OCI-LY1 (cell line): ENCODE measurements at regions not wholly inside any gene's neighbourhood (a gene's known extent, or its start where the extent isn't known, plus 50 kb on each side); places are given as distances from the start of the nearest gene placed in this dataset.

Experiments
- H2AFZ ChIP-seq: fragments of 200-600 bp; sonication (generic), shearing (Covaris generic); 2 replicates; pipeline ENCODE4 v1.6.0; 2014; ENCODE audit warnings: antibody characterized with exemption, mild to moderate bottlenecking, low read length
- H3F3A ChIP-seq: fragments of 200-600 bp; sonication (generic), shearing (Covaris generic); 2 replicates; pipeline ENCODE4 v1.6.0; 2014; ENCODE audit warnings: mild to moderate bottlenecking, antibody characterized with exemption, low read length, moderate library complexity; ENCODE audit not compliant: insufficient read depth
- H3K27ac ChIP-seq: fragments of 200-600 bp; sonication (generic); 2 replicates; pipeline ENCODE4 v1.5.1; 2014; ENCODE audit warnings: low read length, mixed run types, mild to moderate bottlenecking, low read depth; ENCODE audit not compliant: poor library complexity, severe bottlenecking
- H3K27me3 ChIP-seq: fragments of 200-600 bp; sonication (generic); 2 replicates; pipeline ENCODE4 v1.6.0; 2014; ENCODE audit warnings: antibody characterized with exemption, mild to moderate bottlenecking, low read length, moderate library complexity; ENCODE audit not compliant: insufficient read depth
- H3K36me3 ChIP-seq: fragments of 200-600 bp; sonication (generic); 2 replicates; pipeline ENCODE4 v1.6.1; 2014; ENCODE audit warnings: mild to moderate bottlenecking, antibody characterized with exemption, low read length, moderate library complexity, mixed read lengths; ENCODE audit not compliant: insufficient read depth
- H3K4me1 ChIP-seq: fragments of 200-600 bp; sonication (generic); 2 replicates; pipeline ENCODE4 v1.5.1; 2014; ENCODE audit warnings: mild to moderate bottlenecking, low read length, moderate library complexity; ENCODE audit not compliant: insufficient read depth, severe bottlenecking
- H3K4me2 ChIP-seq: fragments of 200-600 bp; sonication (generic), shearing (Covaris generic); 2 replicates; pipeline ENCODE4 v1.6.1; 2014; ENCODE audit warnings: low read length
- H3K4me3 ChIP-seq: fragments of 200-600 bp; sonication (generic); 2 replicates; pipeline ENCODE4 v1.5.1; 2014; ENCODE audit warnings: low read length, low read depth, mild to moderate bottlenecking, mixed read lengths; ENCODE audit not compliant: poor library complexity, severe bottlenecking
- H3K79me2 ChIP-seq: fragments of 200-600 bp; shearing (Covaris generic); 2 replicates; pipeline ENCODE4 v1.6.1; 2016; ENCODE audit warnings: mixed run types, low read length, mixed read lengths; ENCODE audit not compliant: insufficient read depth
- H3K9ac ChIP-seq: fragments of 200-600 bp; sonication (generic), shearing (Covaris generic); 2 replicates; pipeline ENCODE4 v1.6.1; 2014; ENCODE audit warnings: mild to moderate bottlenecking, low read length, mixed read lengths
- H3K9me2 ChIP-seq: fragments of 200-600 bp; sonication (generic), shearing (Covaris generic); 2 replicates; pipeline ENCODE4 v1.6.1; 2014; ENCODE audit warnings: low read depth, mild to moderate bottlenecking, low read length, mixed read lengths
- H3K9me3 ChIP-seq: fragments of 200-600 bp; shearing (Covaris generic); 2 replicates; pipeline ENCODE4 v1.6.1; 2014; ENCODE audit warnings: low read length, mixed read lengths
- H4K20me1 ChIP-seq: fragments of 200-600 bp; sonication (generic), shearing (Covaris generic); 2 replicates; pipeline ENCODE4 v1.6.0; 2016; ENCODE audit warnings: mild to moderate bottlenecking, low read length; ENCODE audit not compliant: insufficient read depth
- EZH2 ChIP-seq: fragments of 200-600 bp; sonication (generic), shearing (Covaris generic); IDR thresholded peaks from 2 replicates; pipeline ENCODE4 v1.8.0; 2017; ENCODE audit warnings: borderline replicate concordance, mixed run types, mild to moderate bottlenecking, antibody characterized with exemption, low read length, moderate library complexity, mixed read lengths
- TF ChIP-seq, protein P1 (sequence below): fragments of 200-600 bp; sonication (generic), shearing (Covaris generic); IDR thresholded peaks from 2 replicates; pipeline ENCODE4 v1.5.1; 2017; ENCODE audit warnings: mild to moderate bottlenecking, antibody characterized with exemption, low read length, moderate library complexity, mixed read lengths

DNA sequence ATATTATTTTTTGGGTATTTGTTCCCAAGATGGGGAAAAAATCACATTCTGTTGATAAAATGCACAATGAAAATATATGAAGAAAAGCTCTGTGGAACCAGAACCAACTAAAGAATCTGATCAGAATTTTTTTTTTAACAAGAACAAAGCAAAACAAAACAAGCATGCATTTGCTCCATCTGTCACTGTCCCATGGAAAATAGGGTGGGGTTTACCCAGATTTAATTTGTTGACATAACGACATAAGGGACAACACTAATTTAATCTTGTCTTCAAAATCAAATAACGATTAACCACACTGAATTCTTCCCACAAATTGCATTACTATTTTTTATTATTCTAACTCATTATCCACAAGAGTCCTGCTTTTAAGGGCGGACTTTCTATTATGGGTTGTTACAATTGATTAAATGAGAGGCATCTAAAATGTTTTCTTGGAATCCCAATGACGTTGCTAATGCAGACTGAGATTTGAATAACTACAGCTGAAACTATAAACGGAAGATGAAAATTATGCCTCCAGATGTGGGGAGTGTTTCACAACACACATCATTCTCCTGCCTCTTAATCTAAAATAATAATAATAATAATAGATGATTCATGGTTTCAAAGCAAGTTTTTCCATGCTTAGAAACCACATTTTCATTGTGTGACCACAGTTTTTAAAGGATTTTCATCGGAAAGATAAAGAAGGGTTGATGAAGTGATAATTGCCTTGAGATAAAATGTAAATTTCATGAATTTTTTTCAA lies 307.0 kb upstream of the CPEB2 start:
- no peaks in the 10 kb centered on the region for H3K79me2 ChIP-seq
- no peak overlapping the region for H3K27ac ChIP-seq
- no peak overlapping the region for H3K4me2 ChIP-seq
- no peaks in the 10 kb centered on the region for H3F3A ChIP-seq
- no peak overlapping the region for H3K9ac ChIP-seq
- H3K27me3 ChIP-seq, result no peaks in the 10 kb centered on the region
- H2AFZ ChIP-seq, result no peak overlapping the region
- H3K36me3 ChIP-seq, result no peaks in the 10 kb centered on the region
- no peaks in the 10 kb centered on the region for H3K4me1 ChIP-seq
- no peaks in the 10 kb centered on the region for H3K9me3 ChIP-seq
- no peak overlapping the region for H3K4me3 ChIP-seq
- TF ChIP-seq EZH2, result no peak
- TF ChIP-seq, protein P1, sequence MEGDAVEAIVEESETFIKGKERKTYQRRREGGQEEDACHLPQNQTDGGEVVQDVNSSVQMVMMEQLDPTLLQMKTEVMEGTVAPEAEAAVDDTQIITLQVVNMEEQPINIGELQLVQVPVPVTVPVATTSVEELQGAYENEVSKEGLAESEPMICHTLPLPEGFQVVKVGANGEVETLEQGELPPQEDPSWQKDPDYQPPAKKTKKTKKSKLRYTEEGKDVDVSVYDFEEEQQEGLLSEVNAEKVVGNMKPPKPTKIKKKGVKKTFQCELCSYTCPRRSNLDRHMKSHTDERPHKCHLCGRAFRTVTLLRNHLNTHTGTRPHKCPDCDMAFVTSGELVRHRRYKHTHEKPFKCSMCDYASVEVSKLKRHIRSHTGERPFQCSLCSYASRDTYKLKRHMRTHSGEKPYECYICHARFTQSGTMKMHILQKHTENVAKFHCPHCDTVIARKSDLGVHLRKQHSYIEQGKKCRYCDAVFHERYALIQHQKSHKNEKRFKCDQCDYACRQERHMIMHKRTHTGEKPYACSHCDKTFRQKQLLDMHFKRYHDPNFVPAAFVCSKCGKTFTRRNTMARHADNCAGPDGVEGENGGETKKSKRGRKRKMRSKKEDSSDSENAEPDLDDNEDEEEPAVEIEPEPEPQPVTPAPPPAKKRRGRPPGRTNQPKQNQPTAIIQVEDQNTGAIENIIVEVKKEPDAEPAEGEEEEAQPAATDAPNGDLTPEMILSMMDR, result no peak
- H4K20me1 ChIP-seq, result no peaks in the 10 kb centered on the region
- H3K9me2 ChIP-seq, result no peaks in the 10 kb centered on the region

DNA sequence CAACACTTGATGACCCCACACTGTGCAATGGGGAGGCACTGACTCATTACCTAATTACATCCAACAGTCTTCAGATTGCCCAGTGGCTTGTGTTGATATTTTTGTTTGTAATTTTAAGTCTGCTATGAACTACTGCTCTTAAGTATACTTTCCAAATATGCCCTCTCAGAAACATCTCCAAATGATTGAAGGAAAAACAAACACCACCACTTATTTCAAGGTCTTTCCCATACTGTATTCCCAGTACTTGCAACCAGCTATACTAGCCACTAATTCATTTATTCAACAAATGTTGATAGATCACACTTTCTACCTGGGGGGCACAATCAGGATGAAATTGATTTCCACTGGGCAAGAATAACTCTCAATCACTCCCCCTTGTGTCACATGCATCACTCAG lies 302.2 kb upstream of the CPEB2 start:
- no peak overlapping the region for H3K4me2 ChIP-seq

DNA sequence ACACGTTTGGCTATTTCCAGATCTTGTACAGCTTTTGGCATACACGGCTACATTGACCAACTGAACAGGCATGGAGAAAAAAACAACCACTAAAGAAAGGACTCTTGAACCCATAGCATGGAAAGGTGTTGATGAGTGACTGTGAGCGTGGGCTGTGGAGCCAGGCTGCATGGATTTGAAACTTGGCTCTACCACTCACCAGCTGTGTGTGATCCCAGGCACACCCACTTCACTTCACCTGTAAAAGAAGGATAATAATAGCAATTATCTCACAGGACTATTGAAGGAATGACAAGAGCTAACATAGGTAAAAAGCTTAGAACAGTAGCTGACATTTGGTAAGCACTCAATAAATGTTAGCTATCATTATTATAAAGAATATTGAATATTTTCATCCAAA lies 301.7 kb upstream of the CPEB2 start:
- H3K36me3 ChIP-seq, result no peaks in the 10 kb centered on the region

More for the DNA sequence above, 302.2 kb upstream of the CPEB2 start:
- H3K27ac ChIP-seq, result no peak overlapping the region
- no peak overlapping the region for H2AFZ ChIP-seq
- no peaks in the 10 kb centered on the region for H3K27me3 ChIP-seq
- H3K9me2 ChIP-seq, result no peaks in the 10 kb centered on the region
- H3F3A ChIP-seq, result no peaks in the 10 kb centered on the region
- TF ChIP-seq, protein P1, result no peak
- no peak for TF ChIP-seq EZH2
- no peaks in the 10 kb centered on the region for H3K36me3 ChIP-seq
- H3K79me2 ChIP-seq, result no peaks in the 10 kb centered on the region
- H3K4me1 ChIP-seq, result no peaks in the 10 kb centered on the region
- no peaks in the 10 kb centered on the region for H4K20me1 ChIP-seq
- no peaks in the 10 kb centered on the region for H3K9me3 ChIP-seq
- no peak overlapping the region for H3K9ac ChIP-seq
- no peak overlapping the region for H3K4me3 ChIP-seq

More for the DNA sequence above, 301.7 kb upstream of the CPEB2 start:
- Histone ChIP-seq H3K9me3 (no peaks in the 10 kb centered on the region), H3K4me3 (no peak overlapping the region), H3K9ac (no peak overlapping the region), H3K9me2 (no peaks in the 10 kb centered on the region), H3K4me2 (no peak overlapping the region), H3K27me3 (no peaks in the 10 kb centered on the region), H3F3A (no peaks in the 10 kb centered on the region), H3K79me2 (no peaks in the 10 kb centered on the region), H3K4me1 (no peaks in the 10 kb centered on the region), H3K27ac (no peak overlapping the region), H4K20me1 (no peaks in the 10 kb centered on the region), H2AFZ (no peak overlapping the region)
- TF ChIP-seq EZH2, result no peak
- TF ChIP-seq, protein P1, result no peak
